WERI-Rb-1 (cell line): ENCODE measurements at regions not wholly inside any gene's neighbourhood (a gene's known extent, or its start where the extent isn't known, plus 50 kb on each side); places are given as distances from the start of the nearest gene placed in this dataset.

Source experiments
- DNase-seq: peaks from one replicate; pipeline ENCODE4 v3.0.0-alpha.2; 2020
- H3K27ac ChIP-seq: fragments of 250-450 bp; sonication (Bioruptor Pico); 2 replicates; pipeline ENCODE4 v1.5.1; 2020; ENCODE audit warnings: mild to moderate bottlenecking, moderate library complexity
- H3K27me3 ChIP-seq: fragments of 250-450 bp; sonication (Bioruptor Pico); 2 replicates; pipeline ENCODE4 v1.5.1; 2021; ENCODE audit warnings: mild to moderate bottlenecking, low read depth, moderate library complexity; ENCODE audit not compliant: insufficient read depth, severe bottlenecking
- H3K36me3 ChIP-seq: fragments of 250-450 bp; sonication (Bioruptor Pico); 2 replicates; pipeline ENCODE4 v1.5.1; 2020; ENCODE audit warnings: mild to moderate bottlenecking, moderate library complexity
- H3K4me3 ChIP-seq: 2 replicates; pipeline ENCODE4 v1.5.1; 2011; ENCODE audit warnings: low read depth, mild to moderate bottlenecking, control low read depth, low read length
- H3K9me3 ChIP-seq: fragments of 250-450 bp; sonication (Bioruptor Pico); 2 replicates; pipeline ENCODE4 v1.5.1; 2021; ENCODE audit warnings: mild to moderate bottlenecking, moderate library complexity; ENCODE audit not compliant: severe bottlenecking
- CTCF ChIP-seq: IDR thresholded peaks from 2 replicates; pipeline ENCODE4 v1.5.1; 2011; ENCODE audit warnings: low read depth, mild to moderate bottlenecking, control low read depth, inconsistent platforms, low read length

- Histone ChIP-seq H3K36me3 (no peaks in the 10 kb centered on the region), H3K4me3 (no peak overlapping the region), H3K27me3 (no peaks in the 10 kb centered on the region), H3K9me3 (no peaks in the 10 kb centered on the region), H3K27ac (no peak overlapping the region)
- no peak for DNase-seq
- TF ChIP-seq CTCF = no peak
Observed at GRCh38 chr4:165763640-165764039, 109.4 kb upstream of the TLL1 start.

- no peak for DNase-seq
- H3K27ac ChIP-seq = no peak overlapping the region
- H3K4me3 ChIP-seq = no peak overlapping the region
- H3K27me3 ChIP-seq = no peaks in the 10 kb centered on the region
- TF ChIP-seq CTCF = no peak
- H3K9me3 ChIP-seq = no peaks in the 10 kb centered on the region
- H3K36me3 ChIP-seq = no peaks in the 10 kb centered on the region
Observed at GRCh38 chr4:165765053-165765452, 108.0 kb upstream of the TLL1 start.

- TF ChIP-seq CTCF = no peak
- Histone ChIP-seq H3K27me3 (no peaks in the 10 kb centered on the region), H3K4me3 (no peak overlapping the region), H3K36me3 (no peaks in the 10 kb centered on the region), H3K9me3 (no peaks in the 10 kb centered on the region), H3K27ac (no peak overlapping the region)
- DNase-seq = no peak
Observed at GRCh38 chr4:165766018-165766417, 107.0 kb upstream of the TLL1 start.

GRCh38 chr4:165766976-165767375 lies 106.1 kb upstream of the TLL1 start:
- Histone ChIP-seq H3K36me3 (no peaks in the 10 kb centered on the region), H3K4me3 (no peak overlapping the region), H3K27me3 (no peaks in the 10 kb centered on the region), H3K27ac (no peak overlapping the region), H3K9me3 (no peaks in the 10 kb centered on the region)
- TF ChIP-seq CTCF = no peak
- no peak for DNase-seq

GRCh38 chr4:165767671-165768070 lies 105.4 kb upstream of the TLL1 start:
- no peaks in the 10 kb centered on the region for H3K27me3 ChIP-seq
- no peak overlapping the region for H3K4me3 ChIP-seq
- H3K9me3 ChIP-seq = no peaks in the 10 kb centered on the region
- no peak for TF ChIP-seq CTCF
- no peak overlapping the region for H3K27ac ChIP-seq
- DNase-seq = no peak
- no peaks in the 10 kb centered on the region for H3K36me3 ChIP-seq

GRCh38 chr4:165768281-165768680 lies 104.8 kb upstream of the TLL1 start:
- TF ChIP-seq CTCF = no peak
- Histone ChIP-seq H3K9me3 (no peaks in the 10 kb centered on the region), H3K4me3 (no peak overlapping the region), H3K36me3 (no peaks in the 10 kb centered on the region), H3K27ac (no peak overlapping the region), H3K27me3 (no peaks in the 10 kb centered on the region)
- no peak for DNase-seq
